ENCODE measurements at regions not wholly inside any gene's neighbourhood (a gene's known extent, or its start where the extent isn't known, plus 50 kb on each side); places are given as distances from the start of the nearest gene placed in this dataset.

DNA sequence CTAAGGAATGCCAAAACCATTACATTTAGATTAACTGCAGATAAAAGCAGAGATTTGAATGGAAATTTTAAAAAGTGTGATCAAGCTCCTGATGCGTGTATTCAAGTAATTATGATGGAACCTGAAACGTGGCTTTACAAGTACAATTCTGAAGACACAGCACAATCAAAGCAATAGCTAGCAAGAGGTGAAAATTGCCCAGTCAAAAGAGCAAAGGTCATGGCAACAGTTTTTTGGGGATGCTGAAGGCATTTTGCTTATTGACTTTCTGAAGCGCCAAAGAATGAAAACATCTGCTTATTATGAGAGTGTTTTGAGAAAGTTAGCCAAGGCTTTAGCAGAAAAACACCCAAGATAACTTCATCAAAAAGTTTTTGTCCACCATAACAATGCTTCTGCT, 389.6 kb upstream of the TENM4 start:
- CTCF ChIA-PET = interaction anchor here (0.6 kb wide), 1 partner anchor 472 kb away, joined by 3 read pairs; no protein-coding TSS in a partner anchor
- Histone ChIP-seq H2AFZ (ENCODE audit: control insufficient read depth, low read depth, low read length) (no peak overlapping the region), H3K4me2 (ENCODE audit: control insufficient read depth, insufficient read depth) (no peak overlapping the region), H3K9me3 (replicated peaks; ENCODE audit: control insufficient read depth, insufficient read depth, low read length) (no peaks in the 10 kb centered on the region), H3K4me1 (ENCODE audit: control insufficient read depth, insufficient read depth, low read length) (no peaks in the 10 kb centered on the region), H3K27ac (ENCODE audit: control insufficient read depth, insufficient read depth) (no peak overlapping the region), H3K36me3 (ENCODE audit: control insufficient read depth in 2 of 2, insufficient read depth in 2 of 2, low read length in 1 of 2) (no peaks in the 10 kb centered on the region), H4K20me1 (ENCODE audit: control insufficient read depth, insufficient read depth) (no peaks in the 10 kb centered on the region), H3K9ac (ENCODE audit: control insufficient read depth, insufficient read depth, low read length) (no peak overlapping the region), H3K79me2 (ENCODE audit: control insufficient read depth, insufficient read depth, low read length) (no peaks in the 10 kb centered on the region), H3K27me3 (replicated peaks in 1 of 2; ENCODE audit: control insufficient read depth in 2 of 2, insufficient read depth in 2 of 2, low read length in 1 of 2) (no peaks in the 10 kb centered on the region), H3K4me3 (no peak overlapping the region)
- BruUV-seq (replicated peaks) = no TSS peak
- POLR2A ChIA-PET = no interaction called here
- intact Hi-C loops (cut with micrococcal nuclease; ENCODE audit: unreplicated experiment) = no loop called here
- FAIRE-seq = no peak
- 10% methylated on average over 3 of the region's 3 CpGs for whole genome bisulfite sequencing (ENCODE audit: insufficient coverage, insufficient replicate concordance, low lambda C conversion rate, missing lambda C conversion rate)
- no peak for ATAC-seq
- in situ Hi-C loops (cut with MboI) = no loop called here
- SMC1A ChIA-PET (ENCODE audit: uncharacterized antibody, unreplicated experiment) = no interaction called here
- RAD21 ChIA-PET (ENCODE audit: unreplicated experiment) = no interaction called here
- DNase-seq (ENCODE audit: low read depth, low spot score) = no peak
- TF ChIP-seq, protein P1, sequence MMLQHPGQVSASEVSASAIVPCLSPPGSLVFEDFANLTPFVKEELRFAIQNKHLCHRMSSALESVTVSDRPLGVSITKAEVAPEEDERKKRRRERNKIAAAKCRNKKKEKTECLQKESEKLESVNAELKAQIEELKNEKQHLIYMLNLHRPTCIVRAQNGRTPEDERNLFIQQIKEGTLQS (IDR thresholded peaks at IDR 0.05; ENCODE audit: borderline replicate concordance, extremely low read depth, low read depth, low read length) = no peak
- TF ChIP-seq ATF2 (IDR thresholded peaks at IDR 0.05; ENCODE audit: low read length) (no peak), CBX3 (IDR thresholded peaks at IDR 0.05; ENCODE audit: borderline replicate concordance, low read depth) (no peak), RCOR1 (conservative IDR thresholded peaks at IDR 0.05; ENCODE audit: low read depth, low read length) (no peak), ZBTB4 (CRISPR knock-in tag; IDR thresholded peaks at IDR 0.05) (no peak), SUPT20H (IDR thresholded peaks at IDR 0.05; ENCODE audit: borderline replicate concordance, control insufficient read depth, low read depth, low read length) (no peak), EGR1 (IDR thresholded peaks at IDR 0.05; ENCODE audit: borderline replicate concordance in 1 of 2, low read depth in 2 of 2, low read length in 2 of 2) (no peak), SPI1 (IDR thresholded peaks at IDR 0.05; ENCODE audit: borderline replicate concordance, insufficient read depth, low read depth, low read length) (no peak), HDAC6 (IDR thresholded peaks at IDR 0.05; ENCODE audit: unreplicated experiment) (no peak), HCFC1 (IDR thresholded peaks at IDR 0.05; ENCODE audit: low read length) (no peak), RAD21 (IDR thresholded peaks at IDR 0.05; ENCODE audit: insufficient read depth, low read depth, low read length) (no peak), IKZF1 (conservative IDR thresholded peaks at IDR 0.05) (no peak), ZNF384 (IDR thresholded peaks at IDR 0.05; ENCODE audit: borderline replicate concordance, low read depth, low read length) (no peak)
- TF ChIP-seq, protein P2, sequence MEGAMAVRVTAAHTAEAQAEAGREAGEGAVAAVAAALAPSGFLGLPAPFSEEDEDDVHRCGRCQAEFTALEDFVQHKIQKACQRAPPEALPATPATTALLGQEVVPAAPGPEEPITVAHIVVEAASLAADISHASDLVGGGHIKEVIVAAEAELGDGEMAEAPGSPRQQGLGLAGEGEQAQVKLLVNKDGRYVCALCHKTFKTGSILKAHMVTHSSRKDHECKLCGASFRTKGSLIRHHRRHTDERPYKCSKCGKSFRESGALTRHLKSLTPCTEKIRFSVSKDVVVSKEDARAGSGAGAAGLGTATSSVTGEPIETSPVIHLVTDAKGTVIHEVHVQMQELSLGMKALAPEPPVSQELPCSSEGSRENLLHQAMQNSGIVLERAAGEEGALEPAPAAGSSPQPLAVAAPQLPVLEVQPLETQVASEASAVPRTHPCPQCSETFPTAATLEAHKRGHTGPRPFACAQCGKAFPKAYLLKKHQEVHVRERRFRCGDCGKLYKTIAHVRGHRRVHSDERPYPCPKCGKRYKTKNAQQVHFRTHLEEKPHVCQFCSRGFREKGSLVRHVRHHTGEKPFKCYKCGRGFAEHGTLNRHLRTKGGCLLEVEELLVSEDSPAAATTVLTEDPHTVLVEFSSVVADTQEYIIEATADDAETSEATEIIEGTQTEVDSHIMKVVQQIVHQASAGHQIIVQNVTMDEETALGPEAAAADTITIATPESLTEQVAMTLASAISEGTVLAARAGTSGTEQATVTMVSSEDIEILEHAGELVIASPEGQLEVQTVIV (IDR thresholded peaks at IDR 0.05; ENCODE audit: borderline replicate concordance, partially characterized antibody) = no peak
- TF ChIP-seq, protein P3, sequence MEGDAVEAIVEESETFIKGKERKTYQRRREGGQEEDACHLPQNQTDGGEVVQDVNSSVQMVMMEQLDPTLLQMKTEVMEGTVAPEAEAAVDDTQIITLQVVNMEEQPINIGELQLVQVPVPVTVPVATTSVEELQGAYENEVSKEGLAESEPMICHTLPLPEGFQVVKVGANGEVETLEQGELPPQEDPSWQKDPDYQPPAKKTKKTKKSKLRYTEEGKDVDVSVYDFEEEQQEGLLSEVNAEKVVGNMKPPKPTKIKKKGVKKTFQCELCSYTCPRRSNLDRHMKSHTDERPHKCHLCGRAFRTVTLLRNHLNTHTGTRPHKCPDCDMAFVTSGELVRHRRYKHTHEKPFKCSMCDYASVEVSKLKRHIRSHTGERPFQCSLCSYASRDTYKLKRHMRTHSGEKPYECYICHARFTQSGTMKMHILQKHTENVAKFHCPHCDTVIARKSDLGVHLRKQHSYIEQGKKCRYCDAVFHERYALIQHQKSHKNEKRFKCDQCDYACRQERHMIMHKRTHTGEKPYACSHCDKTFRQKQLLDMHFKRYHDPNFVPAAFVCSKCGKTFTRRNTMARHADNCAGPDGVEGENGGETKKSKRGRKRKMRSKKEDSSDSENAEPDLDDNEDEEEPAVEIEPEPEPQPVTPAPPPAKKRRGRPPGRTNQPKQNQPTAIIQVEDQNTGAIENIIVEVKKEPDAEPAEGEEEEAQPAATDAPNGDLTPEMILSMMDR (IDR thresholded peaks at IDR 0.05 in 2 of 3, conservative IDR thresholded peaks at IDR 0.05 in 1 of 3; ENCODE audit: control insufficient read depth in 2 of 3, extremely low read depth in 1 of 3, insufficient read depth in 1 of 3, low read depth in 3 of 3, low read length in 3 of 3) = no peak
